HEK293 (cell line): ENCODE measurements at regions not wholly inside any gene's neighbourhood (a gene's known extent, or its start where the extent isn't known, plus 50 kb on each side); places are given as distances from the start of the nearest gene placed in this dataset.
A peak's percentile ranks its signal among the peaks of the same experiment; 100 is the strongest.

Experiments used
- CTCF ChIA-PET: fragments of 350-600 bp; formaldehyde crosslinking; extraction: SDS; loops from one replicate; lab custom pipeline; 2021; ENCODE audit warnings: antibody characterized with exemption; lab: Yijun Ruan, JAX
- POLR2A ChIA-PET: fragments of 300-600 bp; formaldehyde crosslinking; extraction: SDS; loops from one replicate; lab custom pipeline; 2020; ENCODE audit warnings: antibody characterized with exemption, inconsistent platforms; lab: Yijun Ruan, JAX
- H3K27ac ChIP-seq: fragments of 200-500 bp; sonication (Bioruptor generic); 2 replicates; pipeline ENCODE4 v1.5.1; 2014; ENCODE audit warnings: low read depth, low read length, control low read depth, inconsistent platforms; ENCODE audit errors: extremely low read depth
- H3K36me3 ChIP-seq, 2 experiments: fragments of 200-500 bp in 1 of 2; sonication (Bioruptor generic) in 1 of 2; 1 replicate in 1 of 2; 2 replicates in 1 of 2; pipeline ENCODE4 v1.5.1; 2014 to 2017; ENCODE audit warnings: inconsistent platforms in 2 of 2, low read length in 2 of 2; ENCODE audit not compliant: control insufficient read depth in 2 of 2, insufficient read depth in 1 of 2
- H3K4me1 ChIP-seq: fragments of 200-500 bp; sonication (Bioruptor generic); 2 replicates; pipeline ENCODE4 v1.5.1; 2014; ENCODE audit warnings: mild to moderate bottlenecking, low read length, inconsistent platforms; ENCODE audit not compliant: control insufficient read depth, insufficient read depth
- H3K4me3 ChIP-seq: 2 replicates; pipeline ENCODE4 v1.5.1; 2011; ENCODE audit warnings: low read depth, mild to moderate bottlenecking, control low read depth, low read length, moderate library complexity
- H3K9me3 ChIP-seq: fragments of 200-500 bp; sonication (Bioruptor generic); 2 replicates; pipeline ENCODE4 v1.5.1; 2014; ENCODE audit warnings: low read depth, low read length, inconsistent platforms; ENCODE audit not compliant: control insufficient read depth, insufficient read depth
- BCL11A ChIP-seq: fragments of 450-650 bp; formaldehyde crosslinking; IDR thresholded peaks from 2 replicates; pipeline ENCODE4 v1.5.1; 2016; ENCODE audit warnings: low read depth, missing biosample characterization, missing genetic modification characterization
- ELK4 ChIP-seq: IDR thresholded peaks from 2 replicates; pipeline ENCODE4 v1.6.1; 2011; ENCODE audit warnings: mild to moderate bottlenecking, low read depth, low read length, borderline replicate concordance
- GFI1B ChIP-seq: fragments of 450-650 bp; formaldehyde crosslinking; IDR thresholded peaks from 2 replicates; pipeline ENCODE4 v1.5.1; 2016; ENCODE audit warnings: missing biosample characterization, missing genetic modification characterization
- KLF9 ChIP-seq: fragments of 450-650 bp; formaldehyde crosslinking; IDR thresholded peaks from 2 replicates; pipeline ENCODE4 v1.5.1; 2016; ENCODE audit warnings: missing biosample characterization, missing genetic modification characterization, low read depth
- OSR2 ChIP-seq: fragments of 450-650 bp; formaldehyde crosslinking; IDR thresholded peaks from 2 replicates; pipeline ENCODE4 v1.5.1; 2016; ENCODE audit warnings: missing biosample characterization, missing genetic modification characterization
- REPIN1 ChIP-seq: fragments of 450-650 bp; formaldehyde crosslinking; IDR thresholded peaks from 2 replicates; pipeline ENCODE4 v1.5.1; 2017; ENCODE audit warnings: missing biosample characterization, missing genetic modification characterization, low read depth
- SCRT2 ChIP-seq: fragments of 450-650 bp; formaldehyde crosslinking; IDR thresholded peaks from 2 replicates; pipeline ENCODE4 v1.5.1; 2016; ENCODE audit warnings: missing biosample characterization, missing genetic modification characterization
- ZBTB1 ChIP-seq: fragments of 450-650 bp; formaldehyde crosslinking; IDR thresholded peaks from 2 replicates; pipeline ENCODE4 v1.5.1; 2016; ENCODE audit warnings: missing biosample characterization, missing genetic modification characterization
- ZBTB20 ChIP-seq: fragments of 450-650 bp; formaldehyde crosslinking; IDR thresholded peaks from 2 replicates; pipeline ENCODE4 v1.5.1; 2016; ENCODE audit warnings: missing biosample characterization, missing genetic modification characterization
- ZFP3 ChIP-seq: fragments of 450-650 bp; formaldehyde crosslinking; IDR thresholded peaks from 2 replicates; pipeline ENCODE4 v1.5.1; 2016; ENCODE audit warnings: low read depth, missing biosample characterization, missing genetic modification characterization
- ZFP41 ChIP-seq: fragments of 450-650 bp; formaldehyde crosslinking; IDR thresholded peaks from 2 replicates; pipeline ENCODE4 v1.5.1; 2016; ENCODE audit warnings: missing biosample characterization, missing genetic modification characterization, borderline replicate concordance
- ZNF146 ChIP-seq: fragments of 450-650 bp; formaldehyde crosslinking; IDR thresholded peaks from 2 replicates; pipeline ENCODE4 v1.5.1; 2016; ENCODE audit warnings: missing biosample characterization, missing genetic modification characterization
- ZNF214 ChIP-seq: fragments of 450-650 bp; formaldehyde crosslinking; IDR thresholded peaks from 2 replicates; pipeline ENCODE4 v1.5.1; 2017; ENCODE audit warnings: missing biosample characterization, mild to moderate bottlenecking, missing genetic modification characterization, borderline replicate concordance
- ZNF239 ChIP-seq: fragments of 450-650 bp; formaldehyde crosslinking; IDR thresholded peaks from 2 replicates; pipeline ENCODE4 v1.5.1; 2016; ENCODE audit warnings: missing biosample characterization, missing genetic modification characterization
- ZNF274 ChIP-seq, 2 experiments: fragments of 200-500 bp in 1 of 2; fragments of 450-650 bp in 1 of 2; sonication (Bioruptor generic) in 1 of 2; formaldehyde crosslinking in 1 of 2; IDR thresholded peaks; 2 replicates each; pipeline versions ENCODE4 v1.5.1 to v1.6.1; 2014 to 2016; ENCODE audit warnings: borderline replicate concordance in 1 of 2, inconsistent platforms in 1 of 2, low read length in 1 of 2, missing biosample characterization in 1 of 2, missing genetic modification characterization in 1 of 2
- ZNF324 ChIP-seq: fragments of 450-650 bp; formaldehyde crosslinking; IDR thresholded peaks from 2 replicates; pipeline ENCODE4 v1.5.1; 2016; ENCODE audit warnings: missing biosample characterization, missing genetic modification characterization
- ZNF394 ChIP-seq: fragments of 450-650 bp; formaldehyde crosslinking; IDR thresholded peaks from 2 replicates; pipeline ENCODE4 v1.5.1; 2016; ENCODE audit warnings: missing biosample characterization, missing genetic modification characterization, mild to moderate bottlenecking, moderate library complexity, borderline replicate concordance
- ZNF488 ChIP-seq: fragments of 450-650 bp; formaldehyde crosslinking; IDR thresholded peaks from 2 replicates; pipeline ENCODE4 v1.5.1; 2016; ENCODE audit warnings: missing biosample characterization, missing genetic modification characterization
- ZNF501 ChIP-seq: fragments of 450-650 bp; formaldehyde crosslinking; IDR thresholded peaks from 2 replicates; pipeline ENCODE4 v1.5.1; 2016; ENCODE audit warnings: missing biosample characterization, missing genetic modification characterization
- ZNF530 ChIP-seq: fragments of 450-650 bp; formaldehyde crosslinking; IDR thresholded peaks from 2 replicates; pipeline ENCODE4 v1.5.1; 2016; ENCODE audit warnings: low read depth, missing biosample characterization, missing genetic modification characterization
- ZNF558 ChIP-seq: fragments of 450-650 bp; formaldehyde crosslinking; IDR thresholded peaks from 2 replicates; pipeline ENCODE4 v1.5.1; 2016; ENCODE audit warnings: missing biosample characterization, missing genetic modification characterization
- ZNF585B ChIP-seq: fragments of 450-650 bp; formaldehyde crosslinking; IDR thresholded peaks from 2 replicates; pipeline ENCODE4 v1.5.1; 2016; ENCODE audit warnings: missing biosample characterization, missing genetic modification characterization
- ZNF626 ChIP-seq: fragments of 450-650 bp; sonication (Bioruptor Pico); formaldehyde crosslinking; IDR thresholded peaks from 2 replicates; pipeline ENCODE4 v1.5.1; 2018; ENCODE audit warnings: missing biosample characterization, missing genetic modification characterization, inconsistent platforms
- ZNF629 ChIP-seq: fragments of 450-650 bp; formaldehyde crosslinking; IDR thresholded peaks from 2 replicates; pipeline ENCODE4 v1.5.1; 2017; ENCODE audit warnings: missing biosample characterization, missing genetic modification characterization
- ZSCAN30 ChIP-seq: fragments of 450-650 bp; IDR thresholded peaks from 2 replicates; pipeline ENCODE4 v1.5.1; 2018; ENCODE audit warnings: missing biosample characterization, mild to moderate bottlenecking, missing genetic modification characterization, moderate library complexity
- TF ChIP-seq, protein P1 (sequence below): fragments of 450-650 bp; formaldehyde crosslinking; IDR thresholded peaks from 2 replicates; pipeline ENCODE4 v1.5.1; 2016; ENCODE audit warnings: missing biosample characterization, missing genetic modification characterization
- TF ChIP-seq, protein P2 (sequence below): fragments of 450-650 bp; IDR thresholded peaks from 2 replicates; pipeline ENCODE4 v1.5.1; 2018; ENCODE audit warnings: missing biosample characterization, mild to moderate bottlenecking, missing genetic modification characterization

GRCh38 chr10:129360046-129360445 is 107.0 kb upstream of the MGMT start:
- Histone ChIP-seq H3K4me3 (no peak overlapping the region), H3K9me3 (no peaks in the 10 kb centered on the region), H3K4me1 (no peaks in the 10 kb centered on the region), H3K36me3 (no peaks in the 10 kb centered on the region), H3K27ac (no peak overlapping the region)
- TF ChIP-seq ZNF324 (tag by site-specific recombination), result no peak
- no peak for TF ChIP-seq ZNF626 (tag by site-specific recombination)
- TF ChIP-seq ZNF530 (tag by site-specific recombination), result no peak
- TF ChIP-seq, protein P1, sequence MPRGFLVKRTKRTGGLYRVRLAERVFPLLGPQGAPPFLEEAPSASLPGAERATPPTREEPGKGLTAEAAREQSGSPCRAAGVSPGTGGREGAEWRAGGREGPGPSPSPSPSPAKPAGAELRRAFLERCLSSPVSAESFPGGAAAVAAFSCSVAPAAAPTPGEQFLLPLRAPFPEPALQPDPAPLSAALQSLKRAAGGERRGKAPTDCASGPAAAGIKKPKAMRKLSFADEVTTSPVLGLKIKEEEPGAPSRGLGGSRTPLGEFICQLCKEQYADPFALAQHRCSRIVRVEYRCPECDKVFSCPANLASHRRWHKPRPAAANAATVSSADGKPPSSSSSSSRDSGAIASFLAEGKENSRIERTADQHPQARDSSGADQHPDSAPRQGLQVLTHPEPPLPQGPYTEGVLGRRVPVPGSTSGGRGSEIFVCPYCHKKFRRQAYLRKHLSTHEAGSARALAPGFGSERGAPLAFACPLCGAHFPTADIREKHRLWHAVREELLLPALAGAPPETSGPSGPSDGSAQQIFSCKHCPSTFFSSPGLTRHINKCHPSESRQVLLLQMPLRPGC, result no peak
- TF ChIP-seq ZFP3 (tag by site-specific recombination), result no peak
- POLR2A ChIA-PET, result no interaction called here
- CTCF ChIA-PET, result no interaction called here

DNA sequence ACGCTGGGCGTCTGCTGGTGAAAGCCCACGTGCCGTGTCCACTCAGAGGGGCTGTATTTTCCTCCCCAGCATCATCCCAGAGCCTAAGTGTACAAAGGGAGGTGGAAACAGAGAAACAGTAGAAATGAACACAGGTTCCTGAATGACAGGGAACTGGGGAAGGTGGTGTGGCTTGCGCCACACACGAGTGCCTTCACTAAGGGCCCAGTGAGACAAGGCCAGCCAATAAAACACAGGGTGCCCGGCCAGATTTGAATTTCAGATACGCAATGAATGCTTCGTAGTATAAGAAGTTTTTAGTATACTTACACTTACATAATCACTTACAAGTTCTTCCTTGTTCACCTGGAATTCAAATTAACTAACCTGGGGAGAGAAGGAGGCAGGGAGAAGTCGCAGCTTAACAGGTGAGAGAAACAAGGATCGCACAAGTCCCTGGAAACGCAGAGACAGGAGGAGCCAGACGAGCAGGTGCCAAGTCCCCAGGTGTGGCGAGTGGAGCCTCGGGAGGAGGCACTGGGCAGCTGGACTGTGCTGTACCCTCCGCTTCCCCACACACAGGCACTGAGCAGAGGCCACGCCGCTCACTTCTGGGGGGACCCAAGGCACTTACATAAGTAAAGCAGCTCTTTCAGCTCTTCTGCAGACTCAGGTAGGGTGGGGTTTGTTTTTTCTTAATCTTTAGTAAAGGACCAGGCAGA is 105.2 kb upstream of the MGMT start:
- no peaks in the 10 kb centered on the region for H3K4me1 ChIP-seq
- POLR2A ChIA-PET, result no interaction called here
- no peaks in the 10 kb centered on the region for H3K36me3 ChIP-seq
- TF ChIP-seq ZNF488 (tag by site-specific recombination) (no peak), ZNF394 (tag by site-specific recombination) (no peak), ELK4 (no peak), KLF9 (tag by site-specific recombination) (no peak), SCRT2 (no peak), ZNF274 (IDR thresholded peaks at IDR 0.05; ENCODE audit: low read length) (no peak), ZNF274 (tag by site-specific recombination; IDR thresholded peaks at IDR 0.05; ENCODE audit: borderline replicate concordance) (no peak)
- TF ChIP-seq, all 188 proteins: peak for 0
- Histone ChIP-seq H3K27ac (no peak overlapping the region), H3K4me3 (no peak overlapping the region), H3K9me3 (no peaks in the 10 kb centered on the region)
- CTCF ChIA-PET, result no interaction called here

GRCh38 chr10:129364949-129365348 is 102.1 kb upstream of the MGMT start:
- Histone ChIP-seq H3K36me3 (no peaks in the 10 kb centered on the region), H3K27ac (no peak overlapping the region), H3K9me3 (no peaks in the 10 kb centered on the region), H3K4me3 (no peak overlapping the region), H3K4me1 (no peaks in the 10 kb centered on the region)
- ChIA-PET POLR2A (no interaction called here), CTCF (no interaction called here)
- 0 out of 2 replicates have a peak, but pooled peaks have one; percentile 20 for TF ChIP-seq GFI1B (tag by site-specific recombination)
- TF ChIP-seq ZSCAN30 (tag by site-specific recombination), result no peak
- no peak for TF ChIP-seq ZNF629 (tag by site-specific recombination)
- no peak for TF ChIP-seq ZNF146
- TF ChIP-seq ZBTB20 (tag by site-specific recombination), result no peak
- TF ChIP-seq SCRT2, result no peak
- TF ChIP-seq ZNF501, result no peak
- no peak for TF ChIP-seq ZNF585B (tag by site-specific recombination)
- no peak for TF ChIP-seq ZNF214 (tag by site-specific recombination)
- no peak for TF ChIP-seq ZBTB1 (tag by site-specific recombination)
- TF ChIP-seq REPIN1 (tag by site-specific recombination), result no peak
- no peak for TF ChIP-seq ZNF530 (tag by site-specific recombination)
- peak; percentile 73 for TF ChIP-seq OSR2 (tag by site-specific recombination)
- no peak for TF ChIP-seq ZNF558
- TF ChIP-seq ZFP41, result no peak
- TF ChIP-seq BCL11A (tag by site-specific recombination), result no peak
- TF ChIP-seq, protein P2, sequence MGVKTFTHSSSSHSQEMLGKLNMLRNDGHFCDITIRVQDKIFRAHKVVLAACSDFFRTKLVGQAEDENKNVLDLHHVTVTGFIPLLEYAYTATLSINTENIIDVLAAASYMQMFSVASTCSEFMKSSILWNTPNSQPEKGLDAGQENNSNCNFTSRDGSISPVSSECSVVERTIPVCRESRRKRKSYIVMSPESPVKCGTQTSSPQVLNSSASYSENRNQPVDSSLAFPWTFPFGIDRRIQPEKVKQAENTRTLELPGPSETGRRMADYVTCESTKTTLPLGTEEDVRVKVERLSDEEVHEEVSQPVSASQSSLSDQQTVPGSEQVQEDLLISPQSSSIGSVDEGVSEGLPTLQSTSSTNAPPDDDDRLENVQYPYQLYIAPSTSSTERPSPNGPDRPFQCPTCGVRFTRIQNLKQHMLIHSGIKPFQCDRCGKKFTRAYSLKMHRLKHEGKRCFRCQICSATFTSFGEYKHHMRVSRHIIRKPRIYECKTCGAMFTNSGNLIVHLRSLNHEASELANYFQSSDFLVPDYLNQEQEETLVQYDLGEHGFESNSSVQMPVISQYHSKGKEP (tag by site-specific recombination), result 0 out of 2 replicates have a peak, but pooled peaks have one; percentile 38
- no peak for TF ChIP-seq ZNF239
